Duodenal mucosa (tissue), 2 donors: ENCODE measurements at regions not wholly inside any gene's neighbourhood (a gene's known extent, or its start where the extent isn't known, plus 50 kb on each side); places are given as distances from the start of the nearest gene placed in this dataset.

Source experiments
- H3K27ac ChIP-seq: one replicate; pipeline ENCODE4 v1.7.0; 2013; ENCODE audit warnings: low read depth, low read length
- H3K27me3 ChIP-seq, 2 donors: one replicate each; pipeline ENCODE4 v1.7.0; 2013; ENCODE audit warnings: low read length in 2 of 2, control low read depth in 1 of 2; ENCODE audit not compliant: insufficient read depth in 2 of 2, control insufficient read depth in 1 of 2
- H3K36me3 ChIP-seq, 2 donors: one replicate each; pipeline ENCODE4 v1.7.0; 2013; ENCODE audit warnings: low read length in 2 of 2, control low read depth in 1 of 2; ENCODE audit not compliant: insufficient read depth in 2 of 2, control insufficient read depth in 1 of 2
- H3K4me1 ChIP-seq, 2 donors: one replicate each; pipeline ENCODE4 v1.7.0; 2013; ENCODE audit warnings: low read length in 2 of 2, control low read depth in 1 of 2; ENCODE audit not compliant: insufficient read depth in 2 of 2, control insufficient read depth in 1 of 2
- H3K4me3 ChIP-seq, 2 donors: one replicate each; pipeline ENCODE4 v1.7.0; 2013; ENCODE audit warnings: low read length in 2 of 2, low read depth in 1 of 2
- H3K9ac ChIP-seq, 2 donors: one replicate each; pipeline ENCODE4 v1.7.0; 2013; ENCODE audit warnings: low read length in 2 of 2, low read depth in 1 of 2
- H3K9me3 ChIP-seq, 2 donors: one replicate each; pipeline ENCODE4 v1.7.0; 2013; ENCODE audit warnings: low read length in 2 of 2, control low read depth in 1 of 2; ENCODE audit not compliant: control insufficient read depth in 1 of 2

- H3K27ac ChIP-seq, result no peak overlapping the region
- no peaks in the 10 kb centered on the region for H3K9me3 ChIP-seq
- no peak overlapping the region for H3K4me3 ChIP-seq
- H3K36me3 ChIP-seq, result no peaks in the 10 kb centered on the region
- H3K9ac ChIP-seq, result no peak overlapping the region
- H3K27me3 ChIP-seq, result no peaks in the 10 kb centered on the region
- no peaks in the 10 kb centered on the region for H3K4me1 ChIP-seq
Measured at GRCh38 chr9:71557310-71557709, 211.0 kb downstream of the CEMIP2 start.

- H3K9ac ChIP-seq, result no peak overlapping the region
- no peak overlapping the region for H3K27ac ChIP-seq
- no peaks in the 10 kb centered on the region for H3K36me3 ChIP-seq
- no peaks in the 10 kb centered on the region for H3K9me3 ChIP-seq
- H3K4me3 ChIP-seq, result no peak overlapping the region
- no peaks in the 10 kb centered on the region for H3K27me3 ChIP-seq
- H3K4me1 ChIP-seq, result no peaks in the 10 kb centered on the region
Measured at GRCh38 chr9:71552480-71552879, 215.8 kb downstream of the CEMIP2 start.

- no peak overlapping the region for H3K4me3 ChIP-seq
- no peaks in the 10 kb centered on the region for H3K9me3 ChIP-seq
- H3K27ac ChIP-seq, result no peak overlapping the region
- no peak overlapping the region for H3K9ac ChIP-seq
- no peaks in the 10 kb centered on the region for H3K27me3 ChIP-seq
- no peaks in the 10 kb centered on the region for H3K4me1 ChIP-seq
- H3K36me3 ChIP-seq, result no peaks in the 10 kb centered on the region
Measured at GRCh38 chr9:71549023-71549422, 219.3 kb downstream of the CEMIP2 start.

- no peaks in the 10 kb centered on the region for H3K4me1 ChIP-seq
- no peak overlapping the region for H3K27ac ChIP-seq
- H3K27me3 ChIP-seq, result no peaks in the 10 kb centered on the region
- no peak overlapping the region for H3K9ac ChIP-seq
- H3K36me3 ChIP-seq, result no peaks in the 10 kb centered on the region
- no peak overlapping the region for H3K4me3 ChIP-seq
- H3K9me3 ChIP-seq, result no peaks in the 10 kb centered on the region
Measured at GRCh38 chr9:71544464-71544863, 223.8 kb downstream of the CEMIP2 start.

- Histone ChIP-seq H3K9me3 (no peaks in the 10 kb centered on the region), H3K36me3 (no peaks in the 10 kb centered on the region), H3K27me3 (no peaks in the 10 kb centered on the region), H3K4me3 (no peak overlapping the region), H3K4me1 (no peaks in the 10 kb centered on the region), H3K9ac (no peak overlapping the region), H3K27ac (no peak overlapping the region)
Measured at GRCh38 chr9:71541436-71541835, 226.9 kb downstream of the CEMIP2 start.

- no peaks in the 10 kb centered on the region for H3K9me3 ChIP-seq
- no peaks in the 10 kb centered on the region for H3K27me3 ChIP-seq
- no peaks in the 10 kb centered on the region for H3K4me1 ChIP-seq
- H3K36me3 ChIP-seq, result no peaks in the 10 kb centered on the region
- H3K4me3 ChIP-seq, result no peak overlapping the region
- no peak overlapping the region for H3K27ac ChIP-seq
- no peak overlapping the region for H3K9ac ChIP-seq
Measured at GRCh38 chr9:71524996-71525580, 243.2 kb downstream of the CEMIP2 start.

GRCh38 chr9:71524516-71524915 lies 243.8 kb downstream of the CEMIP2 start:
- no peak overlapping the region for H3K9ac ChIP-seq
- no peaks in the 10 kb centered on the region for H3K4me1 ChIP-seq
- no peaks in the 10 kb centered on the region for H3K9me3 ChIP-seq
- no peaks in the 10 kb centered on the region for H3K27me3 ChIP-seq
- no peak overlapping the region for H3K4me3 ChIP-seq
- no peak overlapping the region for H3K27ac ChIP-seq
- no peaks in the 10 kb centered on the region for H3K36me3 ChIP-seq

GRCh38 chr9:71521132-71521531 lies 247.2 kb downstream of the CEMIP2 start:
- Histone ChIP-seq H3K27ac (no peak overlapping the region), H3K4me3 (no peak overlapping the region), H3K27me3 (no peaks in the 10 kb centered on the region), H3K9ac (no peak overlapping the region), H3K36me3 (no peaks in the 10 kb centered on the region), H3K9me3 (no peaks in the 10 kb centered on the region), H3K4me1 (no peaks in the 10 kb centered on the region)

- Histone ChIP-seq H3K9ac (no peak overlapping the region), H3K4me1 (no peaks in the 10 kb centered on the region), H3K4me3 (no peak overlapping the region), H3K27me3 (no peaks in the 10 kb centered on the region), H3K9me3 (no peaks in the 10 kb centered on the region), H3K27ac (no peak overlapping the region), H3K36me3 (no peaks in the 10 kb centered on the region)
Measured at GRCh38 chr9:71519098-71519696, 249.1 kb downstream of the CEMIP2 start.

GRCh38 chr9:71518045-71518827 lies 250.1 kb downstream of the CEMIP2 start:
- Histone ChIP-seq H3K27ac (no peak overlapping the region), H3K9me3 (no peaks in the 10 kb centered on the region), H3K4me1 (no peaks in the 10 kb centered on the region), H3K9ac (no peak overlapping the region), H3K27me3 (no peaks in the 10 kb centered on the region), H3K36me3 (no peaks in the 10 kb centered on the region), H3K4me3 (no peak overlapping the region)
